Skin epidermis (tissue), 12 donors: ENCODE measurements at regions not wholly inside any gene's neighbourhood (a gene's known extent, or its start where the extent isn't known, plus 50 kb on each side); places are given as distances from the start of the nearest gene placed in this dataset.

Experiments used
- H3K27ac ChIP-seq, 21 experiments: fragments of 200-600 bp; sonication (generic) in 11 of 21; one replicate each; pipeline ENCODE4 v1.5.0; 2020; ENCODE audit warnings: mild to moderate bottlenecking in 3 of 21, inconsistent platforms in 2 of 21, moderate library complexity in 2 of 21
- H3K4me3 ChIP-seq, 7 experiments: fragments of 200-600 bp; sonication (generic) in 2 of 7; one replicate each; pipeline ENCODE4 v1.5.0; 2020; ENCODE audit warnings: inconsistent platforms in 2 of 7, mild to moderate bottlenecking in 2 of 7, moderate library complexity in 1 of 7

DNA sequence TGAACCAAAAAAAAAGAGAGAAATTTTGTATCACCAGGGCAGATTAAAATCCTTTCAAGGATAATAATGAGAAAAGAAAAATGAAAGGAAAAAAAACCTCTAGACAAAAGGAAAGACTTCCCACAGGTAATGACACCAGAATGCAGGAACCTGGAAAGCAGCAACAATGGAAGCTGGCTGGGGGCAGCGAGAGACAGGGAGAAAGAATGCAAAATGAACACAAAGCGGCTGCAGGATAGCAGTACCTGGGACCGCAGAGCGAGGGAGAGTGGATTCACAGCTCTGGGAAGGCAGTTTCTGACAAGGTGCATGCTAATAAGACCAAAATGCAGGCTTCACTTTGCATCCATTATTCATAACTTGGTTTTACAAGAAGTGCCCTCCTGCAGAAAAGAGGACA, 349.0 kb downstream of the SIPA1L2 start:
- Histone ChIP-seq H3K4me3 (no peak overlapping the region), H3K27ac (no peak overlapping the region)

DNA sequence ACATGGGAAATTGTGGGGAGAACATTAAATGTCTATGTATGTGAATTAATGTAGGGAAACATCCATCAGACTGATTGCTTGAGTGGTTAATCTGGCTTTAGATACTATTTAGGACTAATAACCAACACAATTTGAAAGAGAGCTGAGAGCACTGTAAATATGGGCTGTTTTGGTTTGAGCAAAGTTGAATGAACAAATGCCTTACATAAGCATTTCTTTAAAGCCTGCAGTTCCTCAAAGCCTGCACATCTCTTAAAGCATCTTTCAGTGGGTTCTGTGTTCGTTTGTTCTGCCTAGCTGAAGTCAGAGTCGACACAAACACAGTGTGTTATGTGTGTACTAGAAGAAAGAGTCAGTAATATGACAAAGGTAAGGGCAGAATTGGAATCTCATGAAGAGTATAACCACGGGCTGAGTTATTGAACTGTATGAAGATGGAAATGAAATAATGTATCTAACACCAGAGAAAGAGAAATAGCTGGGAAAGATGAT, 350.0 kb downstream of the SIPA1L2 start:
- H3K4me3 ChIP-seq: no peak overlapping the region
- H3K27ac ChIP-seq: no peak overlapping the region

DNA sequence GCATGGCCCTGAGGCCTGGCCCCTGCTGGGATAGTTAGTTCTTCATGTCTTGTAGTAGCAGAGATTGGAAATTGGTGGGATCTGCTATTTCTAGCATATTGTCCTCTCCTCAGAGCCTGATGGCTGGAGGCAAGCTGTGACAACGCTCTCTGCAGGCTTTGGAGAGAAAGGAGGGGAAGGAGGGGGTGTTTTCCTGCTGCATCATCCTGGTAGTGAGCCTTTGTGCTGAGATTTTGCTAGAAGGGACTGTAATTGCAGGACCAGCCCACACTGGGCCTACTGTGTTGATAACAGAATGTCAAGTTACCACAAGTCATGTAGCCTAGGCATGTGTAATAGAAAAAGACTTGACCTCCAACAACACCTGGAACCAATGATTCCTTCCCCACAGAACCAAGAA, 351.0 kb downstream of the SIPA1L2 start:
- H3K27ac ChIP-seq: no peak overlapping the region

DNA sequence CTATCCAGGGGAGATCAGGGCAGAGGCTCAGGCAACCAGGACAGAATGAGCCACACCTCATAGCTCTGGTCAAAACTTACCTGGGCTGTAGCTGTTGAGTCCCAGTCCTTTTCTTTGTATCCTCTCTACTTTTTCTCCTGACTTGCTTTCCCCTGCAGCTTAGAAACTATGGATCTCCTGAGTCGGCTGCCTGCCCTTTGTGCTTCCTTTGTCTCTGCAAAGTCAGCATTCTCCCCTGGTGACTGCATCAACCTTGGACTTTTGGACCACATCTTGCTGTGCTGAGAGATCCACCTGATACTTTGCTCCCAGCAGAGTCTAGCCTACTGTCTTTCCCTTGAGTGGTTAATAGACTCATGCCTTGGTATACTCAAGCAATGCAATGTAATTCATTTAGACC, 353.3 kb downstream of the SIPA1L2 start:
- no peak overlapping the region for H3K4me3 ChIP-seq
- H3K27ac ChIP-seq: no peak overlapping the region

More for the DNA sequence above, 351.0 kb downstream of the SIPA1L2 start:
- H3K4me3 ChIP-seq: no peak overlapping the region

DNA sequence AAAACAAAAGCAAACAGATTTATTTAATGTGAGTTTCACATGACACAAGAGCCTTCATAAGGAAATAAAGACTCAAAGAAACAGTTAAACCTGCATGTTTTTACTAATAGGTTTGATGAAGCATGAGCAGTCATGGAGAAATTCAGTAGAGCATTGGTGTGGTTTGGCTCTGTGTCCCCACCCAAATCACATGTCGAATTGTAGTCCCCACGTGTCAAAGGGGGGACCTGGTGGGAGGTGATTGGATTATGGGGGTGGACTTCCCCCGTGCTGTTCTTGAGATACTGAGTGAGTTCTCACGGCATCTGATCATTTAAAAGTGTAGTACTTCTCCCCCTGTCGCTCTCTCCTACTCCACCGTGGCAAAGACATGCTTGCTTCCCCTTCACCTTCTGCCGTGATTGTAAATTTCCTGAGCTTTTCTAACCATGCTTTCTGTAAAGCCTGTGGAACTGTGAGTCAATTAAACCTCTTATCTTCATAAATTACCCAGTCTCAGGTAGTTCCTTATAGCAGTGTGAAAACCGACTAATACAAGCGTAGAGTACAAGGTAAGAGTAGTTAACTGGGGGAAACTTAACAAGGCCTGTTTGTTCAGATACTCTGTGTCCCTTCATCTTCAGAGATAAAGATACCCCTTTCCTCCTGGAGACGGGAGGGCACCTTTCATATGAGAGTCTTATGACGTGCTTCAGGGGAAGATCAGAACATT, 354.8 kb downstream of the SIPA1L2 start:
- no peak overlapping the region for H3K4me3 ChIP-seq

DNA sequence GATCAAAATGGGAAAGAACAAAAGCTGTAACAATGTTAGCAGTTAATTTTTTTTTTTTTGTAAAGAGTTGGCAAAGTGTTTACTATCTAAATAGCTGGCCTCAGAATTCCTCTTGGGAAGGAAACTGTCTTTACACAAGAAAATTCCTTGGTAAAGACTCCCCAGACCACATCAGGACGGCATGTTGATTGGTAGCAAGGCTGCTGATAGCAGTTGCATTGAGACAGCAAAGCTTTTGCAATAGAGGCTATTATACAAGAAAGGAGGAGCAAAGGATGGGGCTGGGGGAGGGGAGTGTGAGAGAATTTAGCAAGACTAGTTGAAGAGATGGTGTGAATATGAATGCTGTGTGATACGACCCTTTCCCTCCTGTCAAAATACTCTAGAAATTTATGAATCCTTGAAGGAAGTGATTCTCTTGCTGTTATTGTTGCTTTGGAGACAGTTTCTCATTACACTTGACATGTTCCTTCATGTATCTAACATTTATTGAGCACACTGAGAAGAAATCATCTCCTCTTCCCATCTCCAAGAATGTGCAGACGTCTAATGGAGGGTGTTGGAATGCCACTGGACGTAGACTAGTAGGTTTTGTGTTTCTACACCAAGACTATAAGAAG, 355.6 kb downstream of the SIPA1L2 start:
- Histone ChIP-seq H3K27ac (peak overlapping the region in 2 of 21 experiments; percentile 35 to 54), H3K4me3 (no peak overlapping the region)

More for the DNA sequence above, 354.8 kb downstream of the SIPA1L2 start:
- no peak overlapping the region for H3K27ac ChIP-seq

DNA sequence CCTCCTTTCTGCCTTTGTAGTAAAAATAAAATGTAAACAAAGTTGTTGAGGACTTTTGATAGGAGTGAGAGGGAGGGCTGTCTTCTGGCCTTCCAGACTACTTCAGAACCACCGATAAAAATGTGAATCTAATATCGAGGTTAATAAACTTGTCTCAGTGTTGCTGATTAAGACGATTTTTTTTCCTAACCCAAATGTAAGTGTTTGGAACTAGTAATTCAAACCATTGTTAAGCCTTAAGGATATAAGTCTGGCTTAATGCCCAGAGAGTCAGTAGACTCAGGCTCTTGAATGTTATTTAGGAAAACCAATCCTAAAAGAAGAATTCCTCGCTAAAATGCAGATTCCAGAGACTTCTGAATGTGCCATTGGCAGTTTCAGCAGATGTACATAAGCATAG, 356.9 kb downstream of the SIPA1L2 start:
- Histone ChIP-seq H3K27ac (no peak overlapping the region), H3K4me3 (no peak overlapping the region)

DNA sequence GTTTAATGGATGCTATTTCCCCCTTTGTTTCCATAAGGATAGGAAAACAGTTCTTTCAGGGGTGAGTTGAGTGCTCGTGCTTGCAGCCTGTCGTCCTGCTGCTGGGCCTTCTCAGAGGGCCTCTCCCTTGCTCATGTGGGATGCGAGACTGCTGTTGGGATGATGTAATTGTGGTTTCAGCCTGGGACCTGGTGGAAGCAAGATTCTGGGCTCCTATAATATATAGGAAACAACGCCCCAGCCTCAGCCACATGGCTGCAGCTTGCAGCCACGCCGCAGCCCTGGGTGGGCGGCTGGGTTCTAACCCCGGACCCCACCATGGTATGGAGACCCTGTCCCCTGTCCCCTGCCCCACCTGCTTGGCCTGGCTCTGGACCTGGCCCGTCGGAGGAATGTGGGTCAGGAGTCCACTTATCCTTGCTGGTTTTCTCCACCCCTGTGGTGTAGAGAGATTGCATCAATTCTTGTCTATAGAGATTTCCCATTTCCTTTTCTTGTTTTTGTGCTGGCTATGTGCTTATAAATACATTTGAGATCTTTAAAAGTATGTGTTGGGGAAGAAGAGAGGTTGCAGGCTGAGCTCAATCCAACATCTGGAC, 357.8 kb downstream of the SIPA1L2 start:
- no peak overlapping the region for H3K4me3 ChIP-seq
- no peak overlapping the region for H3K27ac ChIP-seq

DNA sequence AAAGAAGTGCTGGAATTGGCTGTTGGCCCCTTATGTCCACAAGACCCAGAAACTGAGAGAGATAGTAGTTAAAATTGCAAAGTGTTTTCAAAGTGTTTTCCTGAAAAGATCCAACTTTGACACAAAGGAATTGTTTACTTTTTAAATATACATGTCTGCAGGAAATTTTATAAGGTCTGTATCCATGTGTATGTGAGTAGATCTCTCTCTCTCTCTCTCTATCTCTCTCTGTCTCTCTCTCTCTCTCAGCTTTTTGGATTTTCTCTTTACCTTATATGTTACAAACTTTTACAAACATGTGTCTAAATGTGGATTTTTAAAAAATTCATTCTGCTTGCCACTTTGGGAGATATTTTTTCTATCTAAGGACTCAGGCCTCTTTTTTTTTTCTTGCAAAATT, 358.6 kb downstream of the SIPA1L2 start:
- H3K4me3 ChIP-seq: no peak overlapping the region
- no peak overlapping the region for H3K27ac ChIP-seq

DNA sequence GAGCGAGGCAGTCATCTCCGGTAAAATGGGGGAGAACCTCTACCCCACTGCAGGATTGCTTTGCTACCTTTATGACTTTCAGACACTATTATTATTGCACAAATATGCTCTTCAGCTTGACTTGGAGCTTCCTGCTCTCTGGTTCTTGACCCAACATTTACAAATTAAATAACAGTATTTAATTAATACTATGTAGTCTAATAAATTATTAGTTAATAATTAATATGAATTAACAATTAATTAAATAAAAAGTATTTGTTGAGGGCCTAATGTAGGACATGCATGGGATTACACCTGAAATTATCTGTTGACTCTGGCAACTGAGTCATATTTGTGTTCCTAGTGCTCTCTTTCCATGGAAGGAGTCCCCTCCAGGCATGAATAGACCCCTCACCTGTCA, 359.9 kb downstream of the SIPA1L2 start:
- H3K27ac ChIP-seq: no peak overlapping the region
- no peak overlapping the region for H3K4me3 ChIP-seq

DNA sequence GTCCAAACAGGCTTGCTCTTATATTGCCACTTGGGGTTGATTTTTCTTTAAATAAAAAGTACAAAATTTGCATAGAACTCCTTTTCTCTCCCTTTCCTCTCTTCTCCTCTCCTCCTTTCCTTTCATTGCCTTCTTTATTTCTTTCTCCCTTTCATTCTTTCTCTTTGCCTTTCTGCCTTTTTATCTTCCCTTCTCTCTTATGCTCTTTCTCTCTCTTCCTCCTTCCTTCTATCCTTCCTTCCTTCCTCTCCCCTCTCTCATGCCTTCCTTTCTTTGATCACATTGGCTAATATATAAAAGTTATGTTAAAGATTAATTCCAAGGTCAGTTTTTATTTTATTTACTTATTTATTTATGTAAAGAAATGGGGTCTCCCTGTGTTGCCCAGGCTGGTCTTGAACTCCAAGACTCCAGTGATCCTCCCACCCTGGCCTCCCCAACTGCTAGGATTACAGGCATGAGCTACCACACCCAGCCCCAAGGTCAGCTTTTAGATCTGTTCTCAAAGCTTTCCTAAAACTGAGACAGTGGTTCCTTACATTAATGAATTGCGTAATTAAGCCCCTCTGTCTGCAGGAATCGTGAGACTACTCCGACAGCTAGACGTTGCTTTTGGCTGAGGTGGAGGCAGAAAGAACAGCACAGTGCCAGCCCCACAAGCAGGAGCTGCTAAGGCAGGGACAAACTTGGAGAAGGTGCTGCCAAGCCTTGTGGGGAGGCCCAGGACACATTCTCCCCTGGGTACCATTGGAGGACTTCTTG, 361.9 kb downstream of the SIPA1L2 start:
- Histone ChIP-seq H3K27ac (no peak overlapping the region), H3K4me3 (no peak overlapping the region)

DNA sequence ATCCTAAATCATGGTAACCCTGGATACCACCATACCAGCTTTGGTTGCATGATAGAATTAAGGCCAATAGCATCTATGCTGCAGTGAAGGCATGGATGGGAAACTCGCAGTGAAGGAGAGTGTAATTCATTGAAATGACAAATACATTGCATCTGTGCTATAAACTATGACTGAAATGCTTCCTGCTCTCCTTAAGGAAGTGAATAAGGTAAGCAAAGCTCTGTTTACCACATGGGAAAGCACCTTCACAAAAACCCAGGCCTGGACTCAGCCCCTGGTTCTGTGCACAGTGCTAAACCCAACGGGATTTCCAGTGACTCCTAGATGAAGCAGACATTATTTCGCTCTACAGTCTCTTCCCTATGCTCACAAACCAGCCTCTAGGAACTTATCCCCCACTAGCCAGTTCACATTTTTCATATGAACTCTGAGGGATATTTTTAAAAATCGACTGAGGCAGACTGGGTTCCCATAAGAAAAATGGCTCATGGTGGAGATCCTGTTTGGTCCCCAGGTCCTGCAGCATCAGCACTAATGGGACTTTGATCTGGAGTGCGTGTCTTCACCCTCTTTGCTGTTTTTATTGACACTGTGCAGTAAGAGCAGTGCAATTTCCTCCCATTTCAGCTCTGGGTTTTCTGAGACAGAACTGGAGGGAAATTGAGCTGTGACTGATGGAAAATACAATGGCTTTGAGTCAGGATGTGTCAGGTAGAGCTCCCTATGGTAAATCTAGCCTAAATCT, 362.7 kb downstream of the SIPA1L2 start:
- Histone ChIP-seq H3K27ac (no peak overlapping the region), H3K4me3 (no peak overlapping the region)

DNA sequence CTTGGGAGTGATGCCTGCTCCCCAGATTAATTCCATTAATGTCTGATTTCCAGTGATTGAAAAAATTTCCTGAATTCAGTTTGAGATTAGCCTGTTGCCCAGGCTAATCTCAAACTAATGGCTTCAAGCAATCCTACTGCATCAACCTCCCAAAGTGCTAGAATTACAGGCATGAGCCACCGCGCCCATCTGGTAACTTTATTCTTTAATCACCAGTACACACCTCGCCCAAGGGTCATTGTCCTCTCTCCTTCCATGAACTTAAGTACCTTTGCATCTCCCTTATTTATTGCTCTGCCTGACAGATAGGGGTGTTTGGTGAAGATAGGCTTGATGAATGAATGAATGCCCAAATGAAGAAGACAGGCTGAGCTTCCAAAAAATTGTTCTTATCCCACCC, 366.5 kb downstream of the SIPA1L2 start:
- Histone ChIP-seq H3K4me3 (no peak overlapping the region), H3K27ac (no peak overlapping the region)

DNA sequence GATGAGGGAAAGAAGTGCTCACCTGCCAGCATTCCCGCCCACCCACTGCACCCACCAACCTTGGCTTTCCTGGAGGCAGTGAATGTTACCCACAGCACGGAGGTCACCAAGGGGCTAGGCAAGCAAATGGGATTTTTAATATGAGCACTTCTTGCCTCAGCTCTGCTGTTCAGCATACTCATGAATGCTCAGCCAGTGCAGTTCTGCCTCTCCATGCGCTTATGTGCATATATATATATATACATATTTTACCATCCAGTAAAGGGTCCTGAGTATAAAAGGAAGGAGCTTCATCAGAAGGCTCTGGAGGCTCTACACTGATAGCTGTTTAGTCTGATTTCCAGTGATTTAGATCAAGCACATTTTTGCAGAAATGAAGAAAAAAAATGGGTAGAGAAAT, 366.9 kb downstream of the SIPA1L2 start:
- Histone ChIP-seq H3K27ac (no peak overlapping the region), H3K4me3 (no peak overlapping the region)

DNA sequence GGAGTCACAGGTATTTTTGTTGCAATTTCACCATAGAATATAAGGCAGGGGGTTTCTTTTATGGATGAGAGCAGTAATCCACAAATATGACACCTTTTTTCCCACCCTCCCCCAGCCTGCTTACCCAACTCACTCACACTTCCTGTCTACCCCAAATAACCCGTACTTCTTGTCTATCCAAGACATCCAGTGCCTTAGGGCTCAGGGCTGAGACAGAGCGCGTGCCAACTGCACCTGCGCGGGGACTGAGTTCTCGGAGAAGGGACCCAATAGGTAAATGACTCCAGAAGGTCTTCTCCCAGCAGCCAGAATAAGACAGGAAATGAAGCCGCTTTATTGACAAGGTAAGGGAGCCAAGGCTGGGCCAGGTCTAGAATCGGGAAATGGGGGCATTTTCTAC, 369.1 kb downstream of the SIPA1L2 start:
- Histone ChIP-seq H3K27ac (peak overlapping the region in 1 of 21 experiments; percentile 54), H3K4me3 (peak overlapping the region in 2 of 7 experiments; percentile 9 to 10)

DNA sequence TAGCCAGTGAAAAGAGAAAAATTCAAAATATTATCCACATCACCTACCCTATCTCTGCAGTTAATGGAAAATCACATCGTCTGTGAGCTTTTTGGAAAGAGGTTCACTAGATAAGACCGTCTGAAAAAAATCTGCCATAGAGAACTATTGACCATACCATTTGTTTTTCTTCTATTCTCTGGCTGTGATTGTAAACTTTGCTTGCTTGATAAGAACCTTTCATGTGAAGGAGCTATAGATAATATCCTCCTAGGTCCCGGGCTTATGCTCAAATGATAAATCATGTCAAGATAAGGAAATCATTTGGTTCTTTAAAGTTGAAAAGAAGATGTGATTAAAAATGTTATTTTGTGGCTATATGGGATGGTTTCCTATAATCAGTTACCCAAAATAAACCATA, 369.9 kb downstream of the SIPA1L2 start:
- Histone ChIP-seq H3K27ac (no peak overlapping the region), H3K4me3 (no peak overlapping the region)

DNA sequence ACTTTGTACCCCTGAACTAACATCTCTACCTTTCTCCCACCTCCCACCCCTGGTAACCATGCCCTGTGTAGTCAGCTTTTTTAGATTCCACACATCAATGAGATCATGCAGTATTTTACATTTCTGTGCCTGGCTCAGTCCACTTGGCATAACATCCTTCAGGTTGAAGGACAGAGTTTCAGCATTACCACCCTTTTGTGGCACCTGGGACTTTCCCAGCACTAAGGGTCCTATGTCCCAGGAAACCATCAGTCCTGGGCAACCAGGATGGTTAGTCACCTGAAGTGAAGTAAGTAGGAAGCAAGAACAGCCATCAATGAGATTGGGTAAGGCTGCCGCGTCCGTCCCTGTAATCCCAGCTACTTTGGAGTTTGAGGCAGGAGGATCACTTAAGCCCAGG, 370.6 kb downstream of the SIPA1L2 start:
- Histone ChIP-seq H3K27ac (no peak overlapping the region), H3K4me3 (no peak overlapping the region)

DNA sequence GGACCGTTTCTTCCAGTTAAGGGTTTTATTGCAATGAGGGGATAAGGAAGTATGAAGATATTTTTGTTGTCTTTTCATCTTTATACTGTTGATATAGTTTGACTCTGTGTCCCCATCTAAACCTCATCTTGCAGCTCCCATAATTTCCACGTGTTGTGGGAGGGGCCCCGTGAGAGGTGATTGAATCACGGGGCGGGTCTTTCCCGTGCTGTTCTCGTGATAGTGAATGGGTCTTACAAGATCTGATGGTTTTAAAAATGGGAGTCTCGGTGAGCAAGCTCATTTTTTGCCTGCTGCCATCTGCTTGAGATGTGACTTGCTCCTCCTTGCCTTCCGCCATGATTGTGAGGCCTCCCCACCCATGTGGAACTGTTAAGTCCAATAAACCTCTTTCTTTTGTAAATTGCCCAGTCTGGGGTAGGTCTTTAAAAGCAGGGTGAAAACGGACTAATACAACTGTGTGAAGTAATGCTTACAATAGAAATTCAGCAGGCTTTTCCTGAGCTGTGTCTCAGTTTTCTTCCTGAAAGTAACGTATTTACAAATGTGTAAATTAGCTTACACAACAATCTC, 377.3 kb downstream of the SIPA1L2 start:
- H3K27ac ChIP-seq: no peak overlapping the region
- H3K4me3 ChIP-seq: no peak overlapping the region

DNA sequence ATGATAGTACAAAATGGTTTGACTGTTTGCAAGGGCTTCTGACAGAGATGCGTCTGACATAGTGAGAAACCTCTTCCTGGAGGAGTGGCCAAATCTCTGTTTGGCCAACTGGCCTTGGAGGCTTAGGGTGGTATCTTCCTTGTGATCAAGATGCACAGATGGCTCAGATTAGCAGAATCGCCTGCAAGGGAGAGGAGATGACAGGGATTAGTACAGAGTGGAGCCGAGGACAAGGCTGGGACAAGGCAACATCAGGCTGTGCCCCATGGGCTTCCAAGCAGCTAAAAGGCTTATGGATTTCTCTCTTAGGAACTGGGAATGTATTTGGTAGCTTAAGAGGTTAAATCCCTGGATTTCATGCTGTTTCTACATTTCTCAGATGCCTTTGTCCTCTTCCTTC, 379.1 kb downstream of the SIPA1L2 start:
- Histone ChIP-seq H3K27ac (no peak overlapping the region), H3K4me3 (no peak overlapping the region)
